ENCODE measurements at regions not wholly inside any gene's neighbourhood (a gene's known extent, or its start where the extent isn't known, plus 50 kb on each side); places are given as distances from the start of the nearest gene placed in this dataset.
"Not testable (repeated sequence)": the region's sequence is repeated elsewhere in the genome, so short reads cannot be mapped to it uniquely, and the experiment has no call there.

GRCh38 chr2:111526041-111526639 is 357.9 kb downstream of the ANAPC1 start:
- not testable (repeated sequence) for TF ChIP-seq RFX5 (IDR thresholded peaks at IDR 0.05; ENCODE audit: low read length); CTCF (IDR thresholded peaks at IDR 0.05); POLR2AphosphoS5 (IDR thresholded peaks at IDR 0.05; ENCODE audit: low read depth, low read length); YY1 (IDR thresholded peaks at IDR 0.05; ENCODE audit: low read depth); NRF1 (IDR thresholded peaks at IDR 0.05; ENCODE audit: low read depth, low read length); JUND (IDR thresholded peaks at IDR 0.05)
